ENCODE measurements at regions not wholly inside any gene's neighbourhood (a gene's known extent, or its start where the extent isn't known, plus 50 kb on each side); places are given as distances from the start of the nearest gene placed in this dataset.

- Histone ChIP-seq H3K27me3 (ENCODE audit: control insufficient read depth in 5 of 5, insufficient read depth in 4 of 5, low read length in 5 of 5) (peaks cover 0 to 5% (median 0%) of the 10 kb centered on the region in 5 donors), H3K4me1 (ENCODE audit: control insufficient read depth in 5 of 5, insufficient read depth in 5 of 5, low read length in 5 of 5) (no peaks in the 10 kb centered on the region), H3K9ac (ENCODE audit: low read length in 5 of 5) (no peak overlapping the region), H3K27ac (ENCODE audit: low read depth, low read length) (no peak overlapping the region), H3K4me3 (ENCODE audit: low read depth in 1 of 5, low read length in 5 of 5) (no peak overlapping the region), H3K36me3 (ENCODE audit: control insufficient read depth in 5 of 5, insufficient read depth in 5 of 5, low read length in 5 of 5) (no peaks in the 10 kb centered on the region), H3K9me3 (ENCODE audit: control insufficient read depth in 5 of 5, low read length in 5 of 5) (no peaks in the 10 kb centered on the region)
These were observed 306.9 kb downstream of the LRFN2 start for GRCh38 chr6:40280231-40280630.

- no peaks in the 10 kb centered on the region for H3K4me1 ChIP-seq (ENCODE audit: control insufficient read depth in 5 of 5, insufficient read depth in 5 of 5, low read length in 5 of 5)
- no peak overlapping the region for H3K27ac ChIP-seq (ENCODE audit: low read depth, low read length)
- no peak overlapping the region for H3K4me3 ChIP-seq (ENCODE audit: low read depth in 1 of 5, low read length in 5 of 5)
- H3K9me3 ChIP-seq (ENCODE audit: control insufficient read depth in 5 of 5, low read length in 5 of 5) = no peaks in the 10 kb centered on the region
- no peaks in the 10 kb centered on the region for H3K36me3 ChIP-seq (ENCODE audit: control insufficient read depth in 5 of 5, insufficient read depth in 5 of 5, low read length in 5 of 5)
- no peak overlapping the region for H3K9ac ChIP-seq (ENCODE audit: low read length in 5 of 5)
- H3K27me3 ChIP-seq (ENCODE audit: control insufficient read depth in 5 of 5, insufficient read depth in 4 of 5, low read length in 5 of 5) = no peaks in the 10 kb centered on the region
These were observed 311.0 kb downstream of the LRFN2 start for GRCh38 chr6:40276141-40276540.

GRCh38 chr6:40274058-40274457 lies 313.1 kb downstream of the LRFN2 start:
- Histone ChIP-seq H3K9me3 (ENCODE audit: control insufficient read depth in 5 of 5, low read length in 5 of 5) (no peaks in the 10 kb centered on the region), H3K27me3 (ENCODE audit: control insufficient read depth in 5 of 5, insufficient read depth in 4 of 5, low read length in 5 of 5) (no peaks in the 10 kb centered on the region), H3K27ac (ENCODE audit: low read depth, low read length) (no peak overlapping the region), H3K4me1 (ENCODE audit: control insufficient read depth in 5 of 5, insufficient read depth in 5 of 5, low read length in 5 of 5) (no peaks in the 10 kb centered on the region), H3K36me3 (ENCODE audit: control insufficient read depth in 5 of 5, insufficient read depth in 5 of 5, low read length in 5 of 5) (no peaks in the 10 kb centered on the region), H3K4me3 (ENCODE audit: low read depth in 1 of 5, low read length in 5 of 5) (no peak overlapping the region), H3K9ac (ENCODE audit: low read length in 5 of 5) (no peak overlapping the region)

- Histone ChIP-seq H3K9ac (ENCODE audit: low read length in 5 of 5) (no peak overlapping the region), H3K4me1 (ENCODE audit: control insufficient read depth in 5 of 5, insufficient read depth in 5 of 5, low read length in 5 of 5) (no peaks in the 10 kb centered on the region), H3K4me3 (ENCODE audit: low read depth in 1 of 5, low read length in 5 of 5) (no peak overlapping the region), H3K9me3 (ENCODE audit: control insufficient read depth in 5 of 5, low read length in 5 of 5) (no peaks in the 10 kb centered on the region), H3K36me3 (ENCODE audit: control insufficient read depth in 5 of 5, insufficient read depth in 5 of 5, low read length in 5 of 5) (no peaks in the 10 kb centered on the region), H3K27me3 (ENCODE audit: control insufficient read depth in 5 of 5, insufficient read depth in 4 of 5, low read length in 5 of 5) (no peaks in the 10 kb centered on the region), H3K27ac (ENCODE audit: low read depth, low read length) (no peak overlapping the region)
These were observed 318.6 kb downstream of the LRFN2 start for GRCh38 chr6:40268614-40269013.

- no peak overlapping the region for H3K27ac ChIP-seq (ENCODE audit: low read depth, low read length)
- H3K4me3 ChIP-seq (ENCODE audit: low read depth in 1 of 5, low read length in 5 of 5) = no peak overlapping the region
- H3K27me3 ChIP-seq (ENCODE audit: control insufficient read depth in 5 of 5, insufficient read depth in 4 of 5, low read length in 5 of 5) = no peaks in the 10 kb centered on the region
- H3K9me3 ChIP-seq (ENCODE audit: control insufficient read depth in 5 of 5, low read length in 5 of 5) = no peaks in the 10 kb centered on the region
- H3K9ac ChIP-seq (ENCODE audit: low read length in 5 of 5) = no peak overlapping the region
- no peaks in the 10 kb centered on the region for H3K36me3 ChIP-seq (ENCODE audit: control insufficient read depth in 5 of 5, insufficient read depth in 5 of 5, low read length in 5 of 5)
- H3K4me1 ChIP-seq (ENCODE audit: control insufficient read depth in 5 of 5, insufficient read depth in 5 of 5, low read length in 5 of 5) = no peaks in the 10 kb centered on the region
These were observed 319.0 kb downstream of the LRFN2 start for GRCh38 chr6:40268166-40268565.

- no peak overlapping the region for H3K9ac ChIP-seq (ENCODE audit: low read length in 5 of 5)
These were observed 321.5 kb downstream of the LRFN2 start for GRCh38 chr6:40265615-40266014.

GRCh38 chr6:40263970-40264369 lies 323.2 kb downstream of the LRFN2 start:
- H3K4me1 ChIP-seq (ENCODE audit: control insufficient read depth in 5 of 5, insufficient read depth in 5 of 5, low read length in 5 of 5) = no peaks in the 10 kb centered on the region
- no peaks in the 10 kb centered on the region for H3K9me3 ChIP-seq (ENCODE audit: control insufficient read depth in 5 of 5, low read length in 5 of 5)
- H3K4me3 ChIP-seq (ENCODE audit: low read depth in 1 of 5, low read length in 5 of 5) = no peak overlapping the region
- peaks cover 0 to 3% (median 0%) of the 10 kb centered on the region in 5 donors for H3K27me3 ChIP-seq (ENCODE audit: control insufficient read depth in 5 of 5, insufficient read depth in 4 of 5, low read length in 5 of 5)
- no peaks in the 10 kb centered on the region for H3K36me3 ChIP-seq (ENCODE audit: control insufficient read depth in 5 of 5, insufficient read depth in 5 of 5, low read length in 5 of 5)
- no peak overlapping the region for H3K27ac ChIP-seq (ENCODE audit: low read depth, low read length)
- no peak overlapping the region for H3K9ac ChIP-seq (ENCODE audit: low read length in 5 of 5)

More at GRCh38 chr6:40265615-40266014, 321.5 kb downstream of the LRFN2 start:
- no peak overlapping the region for H3K27ac ChIP-seq (ENCODE audit: low read depth, low read length)
- H3K4me3 ChIP-seq (ENCODE audit: low read depth in 1 of 5, low read length in 5 of 5) = no peak overlapping the region
- H3K9me3 ChIP-seq (ENCODE audit: control insufficient read depth in 5 of 5, low read length in 5 of 5) = no peaks in the 10 kb centered on the region
- H3K27me3 ChIP-seq (ENCODE audit: control insufficient read depth in 5 of 5, insufficient read depth in 4 of 5, low read length in 5 of 5) = no peaks in the 10 kb centered on the region
- no peaks in the 10 kb centered on the region for H3K4me1 ChIP-seq (ENCODE audit: control insufficient read depth in 5 of 5, insufficient read depth in 5 of 5, low read length in 5 of 5)
- H3K36me3 ChIP-seq (ENCODE audit: control insufficient read depth in 5 of 5, insufficient read depth in 5 of 5, low read length in 5 of 5) = no peaks in the 10 kb centered on the region

GRCh38 chr6:40262363-40262762 lies 324.8 kb downstream of the LRFN2 start:
- H3K4me1 ChIP-seq (ENCODE audit: control insufficient read depth in 5 of 5, insufficient read depth in 5 of 5, low read length in 5 of 5) = no peaks in the 10 kb centered on the region
- no peak overlapping the region for H3K4me3 ChIP-seq (ENCODE audit: low read depth in 1 of 5, low read length in 5 of 5)
- no peak overlapping the region for H3K27ac ChIP-seq (ENCODE audit: low read depth, low read length)
- H3K27me3 ChIP-seq (ENCODE audit: control insufficient read depth in 5 of 5, insufficient read depth in 4 of 5, low read length in 5 of 5) = peaks cover 0 to 4% (median 0%) of the 10 kb centered on the region in 5 donors
- H3K9me3 ChIP-seq (ENCODE audit: control insufficient read depth in 5 of 5, low read length in 5 of 5) = no peaks in the 10 kb centered on the region
- H3K36me3 ChIP-seq (ENCODE audit: control insufficient read depth in 5 of 5, insufficient read depth in 5 of 5, low read length in 5 of 5) = no peaks in the 10 kb centered on the region
- no peak overlapping the region for H3K9ac ChIP-seq (ENCODE audit: low read length in 5 of 5)

GRCh38 chr6:40258531-40258930 lies 324.3 kb upstream of the MOCS1 start:
- Histone ChIP-seq H3K27ac (ENCODE audit: low read depth, low read length) (no peak overlapping the region), H3K4me1 (ENCODE audit: control insufficient read depth in 5 of 5, insufficient read depth in 5 of 5, low read length in 5 of 5) (no peaks in the 10 kb centered on the region), H3K36me3 (ENCODE audit: control insufficient read depth in 5 of 5, insufficient read depth in 5 of 5, low read length in 5 of 5) (no peaks in the 10 kb centered on the region), H3K4me3 (ENCODE audit: low read depth in 1 of 5, low read length in 5 of 5) (no peak overlapping the region), H3K9ac (ENCODE audit: low read length in 5 of 5) (no peak overlapping the region), H3K27me3 (ENCODE audit: control insufficient read depth in 5 of 5, insufficient read depth in 4 of 5, low read length in 5 of 5) (peaks cover 0 to 4% (median 0%) of the 10 kb centered on the region in 5 donors), H3K9me3 (ENCODE audit: control insufficient read depth in 5 of 5, low read length in 5 of 5) (no peaks in the 10 kb centered on the region)

GRCh38 chr6:40256831-40257230 lies 322.6 kb upstream of the MOCS1 start:
- Histone ChIP-seq H3K4me3 (ENCODE audit: low read depth in 1 of 5, low read length in 5 of 5) (no peak overlapping the region), H3K27me3 (ENCODE audit: control insufficient read depth in 5 of 5, insufficient read depth in 4 of 5, low read length in 5 of 5) (peaks cover 0 to 4% (median 0%) of the 10 kb centered on the region in 5 donors), H3K4me1 (ENCODE audit: control insufficient read depth in 5 of 5, insufficient read depth in 5 of 5, low read length in 5 of 5) (no peaks in the 10 kb centered on the region), H3K9ac (ENCODE audit: low read length in 5 of 5) (no peak overlapping the region), H3K9me3 (ENCODE audit: control insufficient read depth in 5 of 5, low read length in 5 of 5) (no peaks in the 10 kb centered on the region), H3K36me3 (ENCODE audit: control insufficient read depth in 5 of 5, insufficient read depth in 5 of 5, low read length in 5 of 5) (no peaks in the 10 kb centered on the region), H3K27ac (ENCODE audit: low read depth, low read length) (no peak overlapping the region)

- no peak overlapping the region for H3K9ac ChIP-seq (ENCODE audit: low read length in 5 of 5)
- peaks cover 0 to 6% (median 2%) of the 10 kb centered on the region in 5 donors for H3K27me3 ChIP-seq (ENCODE audit: control insufficient read depth in 5 of 5, insufficient read depth in 4 of 5, low read length in 5 of 5)
- no peaks in the 10 kb centered on the region for H3K36me3 ChIP-seq (ENCODE audit: control insufficient read depth in 5 of 5, insufficient read depth in 5 of 5, low read length in 5 of 5)
- no peak overlapping the region for H3K4me3 ChIP-seq (ENCODE audit: low read depth in 1 of 5, low read length in 5 of 5)
- no peaks in the 10 kb centered on the region for H3K4me1 ChIP-seq (ENCODE audit: control insufficient read depth in 5 of 5, insufficient read depth in 5 of 5, low read length in 5 of 5)
- no peak overlapping the region for H3K27ac ChIP-seq (ENCODE audit: low read depth, low read length)
- H3K9me3 ChIP-seq (ENCODE audit: control insufficient read depth in 5 of 5, low read length in 5 of 5) = no peaks in the 10 kb centered on the region
These were observed 322.0 kb upstream of the MOCS1 start for GRCh38 chr6:40256224-40256623.
